ENCODE measurements at regions not wholly inside any gene's neighbourhood (a gene's known extent, or its start where the extent isn't known, plus 50 kb on each side); places are given as distances from the start of the nearest gene placed in this dataset.

- Histone ChIP-seq H3K27ac (no peak overlapping the region), H3K9me3 (ENCODE audit: control insufficient read depth, low read length) (no peaks in the 10 kb centered on the region), H3K27me3 (ENCODE audit: control insufficient read depth, insufficient read depth, low read length) (no peaks in the 10 kb centered on the region), H3K4me1 (no peaks in the 10 kb centered on the region), H3K79me2 (no peaks in the 10 kb centered on the region), H3K36me3 (ENCODE audit: control insufficient read depth, insufficient read depth, low read length) (no peaks in the 10 kb centered on the region), H3K4me3 (ENCODE audit: low read depth, low read length) (no peak overlapping the region), H2AFZ (no peak overlapping the region), H3K9ac (no peak overlapping the region), H3K4me2 (ENCODE audit: low read length) (no peak overlapping the region)
- no peak for TF ChIP-seq CTCF (IDR thresholded peaks at IDR 0.05)
Observed at GRCh38 chr14:82394916-82395315, 861.3 kb upstream of the SEL1L start.

- Histone ChIP-seq H3K27me3 (ENCODE audit: control insufficient read depth, insufficient read depth, low read length) (no peaks in the 10 kb centered on the region), H3K27ac (no peak overlapping the region), H3K4me2 (ENCODE audit: low read length) (no peak overlapping the region), H3K79me2 (no peaks in the 10 kb centered on the region), H3K36me3 (ENCODE audit: control insufficient read depth, insufficient read depth, low read length) (no peaks in the 10 kb centered on the region), H3K4me1 (no peaks in the 10 kb centered on the region), H3K4me3 (ENCODE audit: low read depth, low read length) (no peak overlapping the region), H3K9me3 (ENCODE audit: control insufficient read depth, low read length) (no peaks in the 10 kb centered on the region), H2AFZ (no peak overlapping the region), H3K9ac (no peak overlapping the region)
- TF ChIP-seq CTCF (IDR thresholded peaks at IDR 0.05) = no peak
Observed at GRCh38 chr14:82398256-82398655, 864.6 kb upstream of the SEL1L start.

- peaks cover 4% of the 10 kb centered on the region for H3K9me3 ChIP-seq (ENCODE audit: control insufficient read depth, low read length)
- no peak overlapping the region for H3K27ac ChIP-seq
- H3K27me3 ChIP-seq (ENCODE audit: control insufficient read depth, insufficient read depth, low read length) = no peaks in the 10 kb centered on the region
- no peaks in the 10 kb centered on the region for H3K79me2 ChIP-seq
- no peaks in the 10 kb centered on the region for H3K4me1 ChIP-seq
- no peak for TF ChIP-seq CTCF (IDR thresholded peaks at IDR 0.05)
- no peaks in the 10 kb centered on the region for H3K36me3 ChIP-seq (ENCODE audit: control insufficient read depth, insufficient read depth, low read length)
- no peak overlapping the region for H2AFZ ChIP-seq
- H3K4me3 ChIP-seq (ENCODE audit: low read depth, low read length) = no peak overlapping the region
- no peak overlapping the region for H3K4me2 ChIP-seq (ENCODE audit: low read length)
- H3K9ac ChIP-seq = no peak overlapping the region
Observed at GRCh38 chr14:82403987-82404386, 870.3 kb upstream of the SEL1L start.

GRCh38 chr14:82410064-82410463, 876.4 kb upstream of the SEL1L start:
- no peaks in the 10 kb centered on the region for H3K36me3 ChIP-seq (ENCODE audit: control insufficient read depth, insufficient read depth, low read length)
- no peak for TF ChIP-seq CTCF (IDR thresholded peaks at IDR 0.05)
- no peak overlapping the region for H3K9ac ChIP-seq
- no peak overlapping the region for H2AFZ ChIP-seq
- H3K4me2 ChIP-seq (ENCODE audit: low read length) = no peak overlapping the region
- H3K4me3 ChIP-seq (ENCODE audit: low read depth, low read length) = no peak overlapping the region
- H3K27me3 ChIP-seq (ENCODE audit: control insufficient read depth, insufficient read depth, low read length) = no peaks in the 10 kb centered on the region
- H3K9me3 ChIP-seq (ENCODE audit: control insufficient read depth, low read length) = no peaks in the 10 kb centered on the region
- no peaks in the 10 kb centered on the region for H3K4me1 ChIP-seq
- H3K27ac ChIP-seq = no peak overlapping the region
- no peaks in the 10 kb centered on the region for H3K79me2 ChIP-seq

- H3K4me1 ChIP-seq = no peaks in the 10 kb centered on the region
- no peaks in the 10 kb centered on the region for H3K9me3 ChIP-seq (ENCODE audit: control insufficient read depth, low read length)
- no peaks in the 10 kb centered on the region for H3K36me3 ChIP-seq (ENCODE audit: control insufficient read depth, insufficient read depth, low read length)
- no peak overlapping the region for H2AFZ ChIP-seq
- H3K27ac ChIP-seq = no peak overlapping the region
- no peak overlapping the region for H3K4me2 ChIP-seq (ENCODE audit: low read length)
- no peak for TF ChIP-seq CTCF (IDR thresholded peaks at IDR 0.05)
- no peaks in the 10 kb centered on the region for H3K79me2 ChIP-seq
- H3K27me3 ChIP-seq (ENCODE audit: control insufficient read depth, insufficient read depth, low read length) = no peaks in the 10 kb centered on the region
- no peak overlapping the region for H3K4me3 ChIP-seq (ENCODE audit: low read depth, low read length)
- H3K9ac ChIP-seq = no peak overlapping the region
Observed at GRCh38 chr14:82411298-82411697, 877.6 kb upstream of the SEL1L start.
